LHCN-M2 (cell line): ENCODE measurements at regions not wholly inside any gene's neighbourhood (a gene's known extent, or its start where the extent isn't known, plus 50 kb on each side); places are given as distances from the start of the nearest gene placed in this dataset.

Source experiments
- DNase-seq: peaks from one replicate; pipeline ENCODE4 v3.0.0-alpha.2; 2012; ENCODE audit warnings: low read depth

DNA sequence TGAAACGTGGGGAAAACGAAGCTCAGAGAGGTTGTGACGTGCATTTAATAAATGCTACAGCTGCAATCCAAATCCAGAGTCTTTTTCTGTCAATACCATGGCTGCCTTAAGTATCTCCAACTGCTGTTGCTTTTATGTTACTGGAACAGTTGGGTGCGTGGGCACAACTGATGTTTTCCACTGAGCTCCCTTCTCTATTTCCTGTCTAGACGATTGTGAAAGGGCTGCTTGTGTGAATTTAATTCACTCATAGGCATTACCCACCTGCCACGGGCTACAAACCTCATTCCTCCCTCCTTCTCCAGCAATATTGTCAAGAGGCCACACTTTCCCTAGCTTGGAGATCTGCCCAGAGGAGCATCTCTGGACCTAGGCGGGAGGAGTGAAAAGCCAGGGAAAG is 526.0 kb downstream of the MID1IP1 start:
- DNase-seq = no peak

- DNase-seq = no peak
These were observed 526.4 kb downstream of the MID1IP1 start for GRCh38 chrX:39327705-39328104.

DNA sequence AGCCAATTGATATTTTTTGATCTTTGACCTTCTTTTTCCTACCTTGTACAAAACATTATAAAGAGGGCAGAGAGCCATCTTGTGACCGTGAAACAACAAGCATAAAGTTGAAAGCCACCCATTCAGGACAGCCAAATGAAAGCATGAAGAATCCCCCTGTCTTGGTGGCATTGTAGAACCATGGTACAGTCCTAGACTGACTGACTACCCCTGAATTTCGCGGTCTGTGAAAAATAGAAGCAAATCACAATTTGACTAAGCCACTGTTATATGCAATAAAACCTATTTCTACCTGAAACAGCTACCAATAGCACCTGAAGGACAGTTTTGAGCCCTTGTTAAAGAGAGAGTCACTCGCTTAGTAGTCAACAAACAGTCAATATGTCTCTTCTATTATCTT is 527.4 kb downstream of the MID1IP1 start:
- DNase-seq = no peak

DNA sequence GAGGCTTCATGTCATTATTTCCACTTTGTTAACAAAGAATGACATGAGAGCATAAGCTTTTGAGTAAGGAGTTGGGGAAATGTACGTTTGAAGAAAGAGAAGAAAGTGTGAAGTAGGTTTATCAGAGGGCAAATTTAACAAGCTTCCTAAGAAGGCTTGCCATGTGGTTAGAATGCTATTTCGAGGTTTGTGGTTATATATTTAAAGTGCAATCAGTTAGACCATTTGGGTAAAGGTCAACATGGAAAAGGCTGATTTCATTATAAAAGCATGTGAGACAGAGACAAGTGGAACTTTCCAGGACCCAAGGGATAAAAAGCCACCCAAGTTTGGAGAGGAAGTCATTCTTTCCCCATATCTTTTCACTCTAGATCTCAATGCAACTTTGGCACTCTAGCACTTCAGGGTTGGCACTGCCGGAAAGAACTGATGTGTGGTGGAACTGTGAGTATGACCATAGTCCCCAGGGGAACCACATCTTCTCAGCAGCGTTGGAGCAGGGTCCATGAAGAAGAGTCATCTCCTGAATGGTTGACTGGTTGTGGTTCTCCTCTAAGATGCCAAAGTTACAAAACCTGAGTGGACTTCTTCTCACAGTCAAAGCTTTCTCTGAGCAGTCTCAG is 529.9 kb downstream of the MID1IP1 start:
- DNase-seq = no peak

DNA sequence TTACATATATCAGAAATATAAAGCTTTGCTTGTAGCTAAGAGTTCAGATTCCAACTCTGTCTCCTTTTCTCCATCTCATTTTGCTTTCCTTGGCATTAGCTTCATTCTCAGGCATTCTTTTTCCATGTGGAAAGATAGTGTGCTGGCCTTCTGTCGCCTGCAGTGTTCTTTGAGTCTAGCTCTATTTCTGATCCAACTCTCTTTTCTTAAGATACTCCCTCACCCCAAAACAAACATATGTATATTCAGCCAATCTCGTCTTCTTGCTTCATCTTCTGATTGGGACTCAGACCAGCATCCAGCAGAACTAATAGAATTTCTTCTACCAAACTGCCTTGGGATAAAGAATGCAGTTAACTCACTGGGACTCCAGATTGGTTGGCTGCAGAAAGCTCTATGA is 532.2 kb downstream of the MID1IP1 start:
- no peak for DNase-seq

DNA sequence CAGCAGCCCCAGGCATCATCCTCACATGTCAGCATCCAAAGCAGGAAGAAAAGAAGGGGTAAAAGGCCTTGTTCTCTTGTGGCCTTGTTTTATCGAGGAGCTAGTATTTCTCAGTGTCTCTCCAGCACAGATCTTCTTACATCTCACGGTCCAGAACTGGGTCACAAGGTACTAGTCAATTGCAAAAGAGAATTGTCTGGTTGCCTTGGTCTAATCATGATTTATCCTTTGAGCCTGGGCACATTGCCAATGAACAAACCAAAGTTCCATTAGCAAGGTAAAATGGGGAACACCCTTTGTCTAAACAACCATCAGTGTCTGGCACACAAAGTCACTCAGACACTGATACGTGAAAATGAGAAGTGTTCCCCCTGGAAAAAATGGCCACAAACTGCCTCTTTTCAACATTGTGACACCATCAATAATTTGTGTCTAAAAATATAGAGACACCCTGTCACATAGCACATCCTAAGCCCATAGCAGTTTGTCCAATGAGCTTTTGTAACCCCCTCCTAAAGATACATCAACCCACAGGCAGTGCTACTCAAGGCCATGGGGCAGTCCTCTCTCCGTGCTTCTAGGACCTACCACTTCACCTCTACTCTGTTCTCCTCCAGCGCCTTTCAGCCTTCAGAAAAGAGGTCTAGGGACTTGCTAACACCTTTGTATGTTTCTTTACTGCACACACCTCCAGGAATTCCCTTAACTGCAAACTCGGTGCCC is 534.4 kb downstream of the MID1IP1 start:
- DNase-seq = no peak

- DNase-seq = no peak
These were observed 535.5 kb downstream of the MID1IP1 start for GRCh38 chrX:39336671-39337311.

DNA sequence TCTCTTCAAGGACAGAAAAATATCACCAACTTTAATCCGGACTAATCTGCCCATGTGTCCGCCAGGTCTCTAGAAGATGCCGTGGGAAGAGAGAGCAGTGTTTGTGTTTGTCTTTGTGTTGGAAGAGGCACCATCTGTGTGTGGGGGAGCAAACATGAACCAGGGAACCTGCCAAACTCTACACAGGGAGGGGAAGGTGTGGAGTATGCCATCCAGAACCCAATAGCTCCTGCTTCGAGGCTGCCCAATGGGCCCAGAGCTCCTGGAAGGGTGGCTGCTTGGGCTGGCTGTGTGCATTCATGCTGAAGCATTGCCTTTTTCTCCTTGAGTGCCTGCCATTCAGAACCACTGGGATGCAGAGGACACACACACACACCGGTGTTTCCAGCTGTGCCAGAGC is 536.2 kb downstream of the MID1IP1 start:
- DNase-seq = no peak

- no peak for DNase-seq
These were observed 537.3 kb downstream of the MID1IP1 start for GRCh38 chrX:39338583-39338982.

DNA sequence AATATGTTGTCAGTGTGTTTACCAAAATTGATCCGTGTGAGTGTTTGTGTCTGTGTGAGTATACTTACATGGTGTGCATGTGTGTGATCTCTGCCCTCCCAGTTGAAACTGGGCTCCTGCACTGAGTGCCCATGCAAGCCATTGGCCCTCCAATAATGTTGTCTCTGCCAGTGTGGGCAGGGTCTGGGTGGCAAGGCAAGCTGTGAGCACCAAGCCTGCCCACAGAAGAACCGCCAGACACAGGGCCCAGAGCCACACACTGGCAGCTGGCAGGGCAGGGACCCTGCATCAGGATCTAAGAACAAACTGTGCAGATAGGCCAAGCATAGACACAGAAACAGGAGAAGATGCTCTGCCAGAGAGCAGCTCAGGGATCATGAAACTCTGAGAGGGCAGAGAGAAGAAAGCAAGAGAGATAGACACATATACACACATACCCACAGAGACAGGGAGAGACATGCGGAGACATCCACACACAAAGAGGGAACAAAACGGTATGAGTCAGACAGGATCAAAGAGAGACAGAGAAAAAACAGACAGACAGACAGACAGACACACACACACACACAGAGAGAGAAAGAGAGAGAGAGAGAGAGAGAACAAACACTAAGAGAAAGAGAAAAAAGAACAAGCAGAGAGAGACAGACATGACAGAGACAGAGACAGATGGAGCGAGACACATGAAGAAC is 555.0 kb downstream of the MID1IP1 start:
- DNase-seq = no peak

DNA sequence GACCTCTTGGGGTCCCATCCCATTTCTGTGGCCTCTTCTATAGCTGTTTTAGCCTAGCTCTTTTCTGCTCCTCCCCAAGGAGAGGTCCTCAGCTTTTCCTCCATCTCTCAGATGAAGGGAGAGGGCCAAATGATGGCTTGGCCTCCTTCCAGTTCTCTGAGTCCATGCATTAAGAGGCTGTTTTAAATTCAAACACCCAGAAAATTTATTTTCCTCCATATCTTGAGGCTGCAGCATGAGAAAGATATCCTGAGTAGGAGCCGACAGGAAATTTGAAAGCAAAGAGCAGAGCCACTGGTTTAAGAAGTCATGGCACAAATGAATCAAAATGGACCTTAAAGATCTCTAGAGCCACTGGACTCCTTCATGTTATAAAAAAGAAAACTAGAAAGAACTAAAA is 558.8 kb downstream of the MID1IP1 start:
- no peak for DNase-seq

DNA sequence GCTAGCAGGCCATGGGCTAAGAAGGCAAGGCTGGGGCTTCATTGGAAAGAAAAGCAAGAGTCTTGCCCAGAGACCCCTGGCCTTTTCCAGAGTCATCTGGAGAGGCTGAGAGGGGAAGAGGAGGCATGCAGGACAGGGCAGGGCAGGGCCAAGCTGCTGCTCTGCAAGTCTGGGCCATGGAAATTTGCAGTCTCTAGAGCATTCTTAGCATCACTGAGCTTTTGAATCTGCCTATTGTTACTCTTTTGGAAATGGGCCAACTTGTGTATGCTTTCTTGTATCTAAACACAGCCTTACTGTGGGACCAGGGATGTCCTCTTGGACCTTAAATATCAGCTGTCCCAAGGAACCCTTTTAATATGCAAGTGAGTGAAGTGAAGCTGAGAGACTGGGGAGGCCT is 560.5 kb downstream of the MID1IP1 start:
- DNase-seq = no peak

- no peak for DNase-seq
These were observed 566.2 kb downstream of the MID1IP1 start for GRCh38 chrX:39367416-39367815.

- DNase-seq = no peak
These were observed 570.9 kb downstream of the MID1IP1 start for GRCh38 chrX:39372115-39372514.

DNA sequence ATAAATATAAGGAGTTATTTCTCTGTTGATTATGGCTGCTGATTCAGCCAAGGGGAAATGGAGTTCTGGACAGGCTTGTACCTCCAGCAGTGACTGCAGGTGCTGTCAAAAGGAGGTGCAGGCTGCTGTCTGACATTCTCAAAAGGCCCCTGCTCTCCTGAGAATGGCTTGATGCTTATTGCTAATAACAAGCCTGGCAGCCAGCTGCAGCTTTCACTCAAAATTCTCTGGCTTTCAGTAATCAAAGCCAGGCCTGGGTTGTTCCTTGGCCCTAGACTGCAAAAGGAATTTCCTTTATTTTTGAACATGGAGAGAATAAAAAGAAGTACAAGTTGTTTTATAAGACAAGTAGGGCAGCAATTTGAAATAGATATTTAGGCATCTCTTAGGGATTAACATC is 575.9 kb downstream of the MID1IP1 start:
- no peak for DNase-seq

- DNase-seq = no peak
These were observed 576.5 kb downstream of the MID1IP1 start for GRCh38 chrX:39377773-39378172.

GRCh38 chrX:39381422-39381821 is 580.2 kb downstream of the MID1IP1 start:
- no peak for DNase-seq

DNA sequence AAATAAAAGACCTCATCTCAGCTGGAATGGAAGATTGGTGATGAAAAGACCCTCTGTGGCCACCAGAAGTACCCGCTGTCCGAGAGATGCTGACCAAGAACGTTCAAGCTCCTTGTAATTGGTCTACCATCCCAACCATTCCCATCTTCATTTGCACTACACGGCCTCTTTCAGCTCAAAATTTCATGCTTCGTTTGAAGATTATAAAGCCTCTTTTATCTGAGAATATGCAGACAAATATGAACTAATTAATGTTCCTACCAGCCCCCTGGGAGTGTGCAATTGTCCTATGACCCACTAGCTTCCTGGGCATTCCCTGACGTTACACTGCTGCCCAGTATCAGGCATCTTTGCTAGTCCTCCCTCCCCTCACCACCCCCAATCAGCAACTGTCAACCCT is 583.7 kb downstream of the MID1IP1 start:
- DNase-seq = no peak

DNA sequence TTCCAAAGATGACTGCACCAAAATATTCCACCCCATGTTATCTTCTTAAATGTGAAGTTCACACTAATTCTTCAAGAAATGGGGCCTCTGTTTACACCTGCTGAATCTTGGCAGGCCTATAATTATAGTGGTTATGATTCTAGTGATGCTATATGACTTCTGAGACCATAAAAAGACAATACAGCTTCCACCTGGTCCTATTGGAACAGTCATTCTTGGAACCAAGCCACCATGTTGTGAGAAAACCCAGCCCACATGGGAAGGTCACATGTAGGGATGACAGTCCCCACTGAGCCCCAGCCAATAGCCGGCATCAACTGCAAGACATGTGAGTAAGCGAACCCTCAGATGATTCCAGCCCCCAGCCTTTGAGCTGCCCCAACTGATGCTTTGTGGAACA is 587.5 kb downstream of the MID1IP1 start:
- no peak for DNase-seq

- DNase-seq = no peak
These were observed 595.2 kb downstream of the MID1IP1 start for GRCh38 chrX:39396358-39396995.

GRCh38 chrX:39397561-39398199 is 596.4 kb downstream of the MID1IP1 start:
- DNase-seq = no peak
